ENCODE measurements at regions not wholly inside any gene's neighbourhood (a gene's known extent, or its start where the extent isn't known, plus 50 kb on each side); places are given as distances from the start of the nearest gene placed in this dataset.
A peak's percentile ranks its signal among the peaks of the same experiment; 100 is the strongest.
"Not testable (repeated sequence)": the region's sequence is repeated elsewhere in the genome, so short reads cannot be mapped to it uniquely, and the experiment has no call there.

GRCh38 chr6:145060714-145061113, 674.6 kb downstream of the EPM2A start:
- DNase-seq (ENCODE audit: low read depth) = no peak

DNA sequence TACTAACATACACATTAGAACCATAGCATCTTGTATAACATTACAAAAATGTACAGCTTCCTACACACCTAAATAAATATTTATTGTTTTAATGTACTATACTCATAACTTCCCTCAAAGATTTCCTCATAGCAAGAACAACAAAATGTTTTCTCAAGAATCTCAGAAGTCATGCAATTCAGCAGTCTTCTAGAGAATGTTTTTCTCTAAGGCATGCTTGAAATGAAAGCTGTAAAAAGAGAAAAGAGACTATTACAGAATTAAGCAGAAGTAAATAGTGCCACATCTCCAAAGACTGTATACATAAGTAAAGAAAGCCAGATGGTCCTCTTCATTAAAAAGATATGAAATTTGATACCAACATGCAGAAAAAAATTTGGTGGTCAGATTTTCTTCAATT, 672.2 kb downstream of the EPM2A start:
- DNase-seq (ENCODE audit: low read depth) = no peak

DNA sequence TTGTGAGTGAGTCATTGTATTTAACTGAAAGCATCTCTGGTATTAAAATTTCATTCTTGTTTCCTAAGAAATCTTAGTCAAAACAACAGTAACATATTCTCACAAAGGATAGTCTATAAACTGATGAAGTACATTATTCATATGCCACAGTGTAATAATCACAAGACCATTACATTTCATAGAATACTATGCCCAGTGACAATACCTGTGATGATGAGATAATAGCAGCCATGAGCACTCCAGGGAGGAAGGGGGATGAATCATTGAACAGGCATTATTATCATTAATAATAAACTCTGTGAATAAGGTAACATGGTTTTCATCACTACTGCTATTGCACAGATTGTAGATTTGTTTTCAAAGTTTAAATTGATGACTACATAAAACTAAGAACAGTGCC, 667.9 kb downstream of the EPM2A start:
- DNase-seq (ENCODE audit: low read depth) = peak; percentile 39

- DNase-seq (ENCODE audit: low read depth) = no peak
Measured at GRCh38 chr6:145068577-145068976, 666.7 kb downstream of the EPM2A start.

DNA sequence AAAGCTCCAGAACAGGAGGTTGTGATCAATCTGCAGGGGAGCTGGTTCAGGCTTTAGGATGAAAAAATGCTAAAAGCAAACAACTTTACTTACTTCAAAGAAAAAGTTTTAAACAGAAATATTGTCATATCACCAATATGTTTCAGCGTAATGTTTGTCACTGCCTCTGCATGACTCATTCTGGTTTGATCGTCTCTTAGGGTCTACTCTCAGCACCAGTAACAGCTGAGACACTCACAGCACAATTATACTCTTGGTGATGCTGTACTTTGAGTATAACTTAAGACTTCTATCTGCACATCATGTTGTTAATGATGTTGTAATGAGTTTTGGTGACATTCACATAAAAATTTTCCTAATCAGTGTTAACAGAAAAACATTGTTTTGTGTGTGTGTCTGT, 665.4 kb downstream of the EPM2A start:
- no peak for DNase-seq (ENCODE audit: low read depth)

- DNase-seq (ENCODE audit: low read depth) = peak; percentile 29
Measured at GRCh38 chr6:145070791-145071190, 664.5 kb downstream of the EPM2A start.

DNA sequence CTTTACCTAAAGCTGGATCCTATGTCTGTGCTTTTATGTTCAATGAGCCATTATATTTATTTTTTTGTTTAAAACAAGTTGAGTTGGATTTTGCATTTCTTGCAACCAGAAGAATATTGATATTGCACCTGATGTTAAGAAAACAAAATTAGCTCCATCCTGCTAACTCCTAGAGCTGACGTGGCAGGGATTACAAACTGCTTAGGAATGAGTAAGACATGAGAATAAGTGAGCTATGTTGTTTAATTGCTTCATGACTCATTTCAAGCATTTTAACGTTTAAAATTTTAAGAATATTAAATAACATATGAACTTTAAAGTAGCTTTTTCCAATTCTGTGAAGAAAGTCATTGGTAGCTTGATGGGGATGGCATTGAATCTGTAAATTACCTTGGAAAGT, 663.5 kb downstream of the EPM2A start:
- DNase-seq (ENCODE audit: low read depth) = peak; percentile 86

GRCh38 chr6:145073811-145074210, 661.5 kb downstream of the EPM2A start:
- DNase-seq (ENCODE audit: low read depth) = no peak

DNA sequence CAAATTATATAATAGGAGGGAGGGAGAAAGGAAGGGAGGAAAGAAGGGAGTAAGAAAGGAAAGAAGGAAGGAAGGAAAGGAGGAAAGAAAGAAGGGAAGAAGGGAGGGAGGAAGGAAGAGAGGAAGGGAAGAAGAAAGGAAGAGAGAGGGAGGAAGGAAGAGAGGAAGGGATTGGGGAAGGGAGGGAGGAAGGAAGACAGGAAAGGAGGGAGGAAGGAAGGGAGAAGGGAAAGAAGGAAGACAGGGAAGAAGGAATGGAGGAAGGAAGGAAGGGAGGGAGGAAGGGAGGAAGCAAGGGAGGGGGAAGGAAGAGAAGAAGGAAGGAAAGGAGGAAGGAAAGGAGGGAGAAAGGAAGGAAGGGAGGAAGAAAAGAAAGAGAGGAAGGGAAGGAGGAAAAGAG, 660.5 kb downstream of the EPM2A start:
- DNase-seq (ENCODE audit: low read depth) = no peak

- DNase-seq (ENCODE audit: low read depth) = no peak
Measured at GRCh38 chr6:145075425-145075824, 659.9 kb downstream of the EPM2A start.

GRCh38 chr6:145076115-145076841, 659.0 kb downstream of the EPM2A start:
- peak; percentile 47 for DNase-seq (ENCODE audit: low read depth)

DNA sequence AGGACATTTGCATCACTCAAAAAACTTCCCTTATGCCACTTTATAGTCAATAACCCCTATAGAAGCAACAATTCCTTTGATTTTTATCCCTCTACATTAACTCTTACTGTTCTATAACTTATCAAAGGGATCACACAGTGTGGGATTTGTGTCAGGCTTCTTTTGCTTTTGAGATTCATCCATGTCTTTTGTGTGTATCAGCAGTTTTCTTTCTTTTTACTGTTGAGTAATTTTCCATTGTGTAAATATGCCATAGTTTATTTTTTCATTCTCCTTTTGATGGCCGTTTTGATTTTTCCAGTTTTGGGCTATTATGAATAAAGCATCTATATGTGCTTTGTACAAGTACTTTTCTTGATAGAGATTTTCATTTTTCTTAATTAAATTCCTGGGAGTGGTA, 657.9 kb downstream of the EPM2A start:
- no peak for DNase-seq (ENCODE audit: low read depth)

GRCh38 chr6:145080651-145081050, 654.7 kb downstream of the EPM2A start:
- DNase-seq (ENCODE audit: low read depth) = peak; percentile 56

DNA sequence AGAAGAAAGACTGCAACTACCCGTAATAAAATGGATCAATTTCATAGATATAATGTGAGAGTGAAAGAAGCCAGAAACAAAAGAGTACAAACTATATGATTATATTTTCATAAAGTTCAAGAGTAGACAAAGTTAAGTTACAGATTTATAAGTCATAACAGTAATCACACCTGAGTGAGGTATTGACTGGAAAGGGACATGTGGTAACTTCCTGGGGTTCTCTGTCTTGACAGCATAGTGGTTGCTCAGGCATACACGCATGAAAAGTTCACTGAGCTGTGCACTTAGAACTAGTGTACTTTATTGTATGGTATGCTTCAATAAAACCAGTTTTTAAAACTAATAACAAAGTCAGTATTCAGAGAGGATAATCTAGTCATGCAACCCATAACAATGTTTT, 653.6 kb downstream of the EPM2A start:
- no peak for DNase-seq (ENCODE audit: low read depth)

GRCh38 chr6:145082359-145082758, 653.0 kb downstream of the EPM2A start:
- no peak for DNase-seq (ENCODE audit: low read depth)

DNA sequence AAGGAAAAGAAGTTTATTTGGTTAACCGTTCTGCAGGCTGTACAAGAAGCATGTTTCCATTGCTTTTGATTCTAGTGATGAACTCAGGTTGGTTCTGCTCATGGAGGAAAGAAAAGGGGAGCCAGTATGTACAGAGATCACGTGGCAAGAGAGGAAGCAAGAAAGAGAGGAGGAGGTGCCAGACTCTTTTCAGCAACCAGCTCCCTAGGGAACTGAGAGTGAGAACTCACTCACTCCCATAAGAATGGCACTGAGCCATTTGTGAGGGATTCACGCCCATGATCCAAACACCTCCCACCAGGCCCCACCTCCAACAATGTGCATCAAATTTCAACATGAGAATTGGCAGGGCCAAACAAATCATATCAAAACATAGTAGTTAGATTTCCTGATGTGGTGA, 649.1 kb downstream of the EPM2A start:
- no peak for DNase-seq (ENCODE audit: low read depth)

- peak; percentile 45 for DNase-seq (ENCODE audit: low read depth)
Measured at GRCh38 chr6:145087034-145087433, 648.3 kb downstream of the EPM2A start.

- DNase-seq (ENCODE audit: low read depth) = peak; percentile 29
Measured at GRCh38 chr6:145090801-145091585, 644.3 kb downstream of the EPM2A start.

DNA sequence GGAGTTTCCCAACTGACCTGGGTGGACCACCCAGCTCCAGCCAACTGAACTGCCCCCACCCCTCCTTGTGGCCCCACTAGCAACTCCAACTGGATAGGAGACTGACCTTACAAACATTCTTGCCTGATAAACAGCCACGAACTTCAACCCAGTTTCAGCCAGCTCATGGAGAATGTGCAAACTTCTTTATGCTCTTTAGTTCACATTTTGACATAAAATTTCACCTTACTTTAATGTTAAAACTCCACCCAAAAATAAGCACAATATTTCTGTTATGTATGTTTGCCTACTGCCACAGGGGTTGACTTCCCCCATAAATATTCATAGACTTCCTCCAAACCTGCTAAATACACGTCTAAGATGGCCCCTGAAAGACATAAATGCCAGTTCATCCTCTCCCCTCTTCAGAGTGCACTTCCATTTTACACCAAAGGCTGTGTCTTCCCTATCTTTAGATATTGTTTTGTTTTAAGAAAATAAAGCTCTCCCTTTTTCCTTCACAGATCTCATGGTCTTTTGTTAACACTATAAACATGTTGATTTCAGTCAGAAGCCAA, 643.7 kb downstream of the EPM2A start:
- DNase-seq (ENCODE audit: low read depth) = no peak

GRCh38 chr6:145092554-145092953, 642.8 kb downstream of the EPM2A start:
- no peak for DNase-seq (ENCODE audit: low read depth)

DNA sequence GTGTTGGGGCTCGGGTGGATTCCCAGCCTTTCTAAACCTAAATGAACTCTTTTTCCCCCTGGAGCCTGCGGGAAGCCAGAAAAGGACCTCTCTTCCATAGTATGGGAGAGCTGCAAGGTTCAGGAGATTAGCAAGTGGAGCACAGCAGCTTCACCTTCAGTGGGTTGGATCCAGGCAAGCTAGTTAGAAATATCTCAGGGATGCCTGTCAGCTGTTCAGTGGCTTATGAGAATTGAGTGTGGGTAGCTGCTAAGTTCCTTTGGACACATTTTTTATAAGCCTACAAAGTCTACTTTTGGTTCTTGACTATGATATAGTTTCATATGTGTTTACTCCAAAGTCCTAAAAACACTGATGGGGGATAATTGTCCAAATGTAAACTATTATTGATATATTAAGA, 642.1 kb downstream of the EPM2A start:
- DNase-seq (ENCODE audit: low read depth) = no peak

- peak; percentile 21 for DNase-seq (ENCODE audit: low read depth)
Measured at GRCh38 chr6:145096846-145097245, 638.5 kb downstream of the EPM2A start.

DNA sequence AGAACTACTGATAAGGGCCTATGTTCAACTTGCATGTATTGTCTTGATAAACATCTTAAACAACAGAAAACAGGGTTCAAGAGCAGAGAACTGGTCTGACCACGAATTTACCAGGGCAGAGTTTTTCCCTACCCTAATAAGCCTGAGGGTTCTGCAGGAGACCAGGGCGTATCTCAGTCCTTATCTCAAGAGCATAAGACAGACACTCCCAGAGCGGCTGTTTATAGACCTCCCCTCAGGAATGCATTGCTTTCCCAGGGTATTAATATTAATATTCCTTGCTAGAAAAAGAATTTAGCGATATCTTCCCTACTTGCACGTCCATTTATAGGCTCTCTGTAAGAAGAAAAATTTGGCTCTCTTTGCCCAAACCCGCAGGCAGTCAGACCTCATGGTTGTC, 637.2 kb downstream of the EPM2A start:
- DNase-seq (ENCODE audit: low read depth) = not testable (repeated sequence)

Measured in renal cortical epithelial cell (primary cell).